Astrocyte (in vitro differentiated cells and primary cell): ENCODE measurements at regions not wholly inside any gene's neighbourhood (a gene's known extent, or its start where the extent isn't known, plus 50 kb on each side); places are given as distances from the start of the nearest gene placed in this dataset.
"Not testable (repeated sequence)": the region's sequence is repeated elsewhere in the genome, so short reads cannot be mapped to it uniquely, and the experiment has no call there.

Experiments used
- CTCF ChIP-seq: IDR thresholded peaks from 2 replicates; pipeline ENCODE4 v1.5.1; 2011; ENCODE audit warnings: low read depth, mild to moderate bottlenecking, inconsistent platforms, low read length, moderate library complexity; ENCODE audit not compliant: insufficient read depth
- EZH2 ChIP-seq: IDR thresholded peaks from 2 replicates; pipeline ENCODE4 v1.6.1; 2012; ENCODE audit warnings: mild to moderate bottlenecking, low read length, inconsistent platforms; ENCODE audit not compliant: insufficient read depth

GRCh38 chr2:176796677-176797076 lies 415.9 kb upstream of the HNRNPA3 start:
- not testable (repeated sequence) for TF ChIP-seq CTCF, EZH2
